Astrocyte of the cerebellum (primary cell): ENCODE measurements at regions not wholly inside any gene's neighbourhood (a gene's known extent, or its start where the extent isn't known, plus 50 kb on each side); places are given as distances from the start of the nearest gene placed in this dataset.
"Not testable (repeated sequence)": the region's sequence is repeated elsewhere in the genome, so short reads cannot be mapped to it uniquely, and the experiment has no call there.

Experiments used
- DNase-seq: peaks from one replicate; pipeline ENCODE4 v3.0.0-alpha.2; 2011; ENCODE audit warnings: low read depth
- H3K4me3 ChIP-seq: 2 replicates; pipeline ENCODE4 v1.5.1; 2011; ENCODE audit warnings: mild to moderate bottlenecking, low read depth, low read length, moderate library complexity
- CTCF ChIP-seq: IDR thresholded peaks from 2 replicates; pipeline ENCODE4 v1.5.1; 2012; ENCODE audit warnings: low read length, low read depth, moderate library complexity, mild to moderate bottlenecking; ENCODE audit errors: missing control alignments
- in situ Hi-C: cut with HindIII; loops from 2 replicates; pipeline ENCODE4 v1.10.0; 2017; ENCODE audit warnings: low sequenced_read_pairs

- in situ Hi-C loops: no loop called here
- no peak for TF ChIP-seq CTCF
- DNase-seq: no peak
- H3K4me3 ChIP-seq: no peak overlapping the region
Measured at GRCh38 chr2:83969085-83969484, 490.0 kb downstream of the SUCLG1 start.

- no peak overlapping the region for H3K4me3 ChIP-seq
- DNase-seq: no peak
- no peak for TF ChIP-seq CTCF
- in situ Hi-C loops: no loop called here
Measured at GRCh38 chr2:83967854-83968253, 491.2 kb downstream of the SUCLG1 start.

- in situ Hi-C loops, DNase-seq, H3K4me3 ChIP-seq: not testable (repeated sequence)
Measured at GRCh38 chr2:83966946-83967345, 492.1 kb downstream of the SUCLG1 start.

GRCh38 chr2:83961512-83961911 lies 497.6 kb downstream of the SUCLG1 start:
- no peak overlapping the region for H3K4me3 ChIP-seq
- in situ Hi-C loops: no loop called here
- TF ChIP-seq CTCF: no peak
- DNase-seq: no peak

GRCh38 chr2:83960371-83960770 lies 498.7 kb downstream of the SUCLG1 start:
- no peak overlapping the region for H3K4me3 ChIP-seq
- in situ Hi-C loops: no loop called here
- no peak for DNase-seq
- TF ChIP-seq CTCF: no peak

- in situ Hi-C loops: no loop called here
- H3K4me3 ChIP-seq: no peak overlapping the region
- no peak for TF ChIP-seq CTCF
- DNase-seq: no peak
Measured at GRCh38 chr2:83959266-83959665, 499.8 kb downstream of the SUCLG1 start.

GRCh38 chr2:83956991-83957390 lies 502.1 kb downstream of the SUCLG1 start:
- no peak overlapping the region for H3K4me3 ChIP-seq
- in situ Hi-C loops: no loop called here
- no peak for DNase-seq
- TF ChIP-seq CTCF: no peak
